NCI-H82 (cell line): ENCODE measurements at regions not wholly inside any gene's neighbourhood (a gene's known extent, or its start where the extent isn't known, plus 50 kb on each side); places are given as distances from the start of the nearest gene placed in this dataset.

Experiments used
- DNase-seq: peaks from one replicate; lab custom pipeline; 2025; lab: John Stamatoyannopoulos, UW

- DNase-seq: no peak
Measured at GRCh38 chr4:17336524-17336961, 175.3 kb downstream of the QDPR start.

- no peak for DNase-seq
Measured at GRCh38 chr4:17336069-17336468, 175.8 kb downstream of the QDPR start.

GRCh38 chr4:17335371-17335770 lies 176.5 kb downstream of the QDPR start:
- DNase-seq: no peak

- DNase-seq: no peak
Measured at GRCh38 chr4:17332478-17332877, 179.4 kb downstream of the QDPR start.

- no peak for DNase-seq
Measured at GRCh38 chr4:17329046-17329445, 182.8 kb downstream of the QDPR start.

GRCh38 chr4:17328141-17328815 lies 183.6 kb downstream of the QDPR start:
- DNase-seq: no peak

GRCh38 chr4:17327591-17327990 lies 184.3 kb downstream of the QDPR start:
- no peak for DNase-seq

GRCh38 chr4:17326756-17327155 lies 185.1 kb downstream of the QDPR start:
- DNase-seq: no peak

- no peak for DNase-seq
Measured at GRCh38 chr4:17325098-17325497, 186.8 kb downstream of the QDPR start.

- DNase-seq: peak; percentile 50
Measured at GRCh38 chr4:17324386-17324830, 187.5 kb downstream of the QDPR start.

- no peak for DNase-seq
Measured at GRCh38 chr4:17323554-17324385, 188.1 kb downstream of the QDPR start.

- DNase-seq: no peak
Measured at GRCh38 chr4:17322514-17322913, 189.4 kb downstream of the QDPR start.

- no peak for DNase-seq
Measured at GRCh38 chr4:17320046-17320445, 191.8 kb downstream of the QDPR start.

- no peak for DNase-seq
Measured at GRCh38 chr4:17317526-17317925, 194.4 kb downstream of the QDPR start.

GRCh38 chr4:17316566-17316965 lies 195.3 kb downstream of the QDPR start:
- DNase-seq: no peak

- no peak for DNase-seq
Measured at GRCh38 chr4:17315459-17315858, 196.4 kb downstream of the QDPR start.

- no peak for DNase-seq
Measured at GRCh38 chr4:17313194-17313593, 198.7 kb downstream of the QDPR start.

GRCh38 chr4:17310269-17310652 lies 201.6 kb downstream of the QDPR start:
- no peak for DNase-seq

- no peak for DNase-seq
Measured at GRCh38 chr4:17309567-17310268, 202.2 kb downstream of the QDPR start.

- DNase-seq: no peak
Measured at GRCh38 chr4:17301869-17302268, 210.0 kb downstream of the QDPR start.

GRCh38 chr4:17301266-17301665 lies 210.6 kb downstream of the QDPR start:
- DNase-seq: no peak
